Spleen (tissue), 7 donors: ENCODE measurements at regions not wholly inside any gene's neighbourhood (a gene's known extent, or its start where the extent isn't known, plus 50 kb on each side); places are given as distances from the start of the nearest gene placed in this dataset.

Experiments used
- CTCF ChIP-seq, 11 experiments: fragments of 200-600 bp in 7 of 11; fragments of 450-650 bp in 4 of 11; sonication (generic) in 4 of 11; IDR thresholded peaks in 8 of 11; conservative IDR thresholded peaks in 3 of 11; 1 replicate in 7 of 11; 2 replicates in 4 of 11; pipeline versions ENCODE4 v1.4.0 to v1.8.0; 2016 to 2021; ENCODE audit warnings: antibody characterized with exemption in 11 of 11, inconsistent platforms in 4 of 11, mild to moderate bottlenecking in 1 of 11
- POLR2A ChIP-seq, 3 donors: fragments of 450-650 bp; IDR thresholded peaks; one replicate each; pipeline ENCODE4 v1.5.1; 2017; ENCODE audit warnings: antibody characterized with exemption in 3 of 3, mild to moderate bottlenecking in 1 of 3
- POLR2AphosphoS5 ChIP-seq, 3 donors: sonication (generic); formaldehyde crosslinking; IDR thresholded peaks; one replicate each; pipeline ENCODE4 v1.5.1; 2017; ENCODE audit warnings: antibody characterized with exemption in 3 of 3
- donor health status: DM: no; HTN: no; CAD: no; lungs with moderate emphysema.
- donor health status: DM: no; HTN: no; CAD: no.
- donor health status: DM: no; HTN: no; CAD: no.

- TF ChIP-seq POLR2AphosphoS5 (IDR thresholded peaks at IDR 0.05) (no peak), CTCF (IDR thresholded peaks at IDR 0.05 in 8 of 11, conservative IDR thresholded peaks at IDR 0.05 in 3 of 11) (no peak), POLR2A (IDR thresholded peaks at IDR 0.05) (no peak)
Observed at GRCh38 chr1:230008721-230009120, 58.3 kb upstream of the GALNT2 start.
